Stimulated activated naive B cell treated with anti-CD40 and anti-IgM and Interleukin-4, amounts not matched to agents 10 μg/mL and 1 μg/mL and 100 μg/mL, for 72 hours (primary cell): ENCODE measurements at regions not wholly inside any gene's neighbourhood (a gene's known extent, or its start where the extent isn't known, plus 50 kb on each side); places are given as distances from the start of the nearest gene placed in this dataset.

Experiments used
- ATAC-seq, 2 donors: fragments of 150-1000 bp; cut with Tn5 transposase; replicated peaks; 2 replicates each; pipeline ENCODE4 v1.10.0; 2021; ENCODE audit warnings: moderate library complexity in 1 of 2
- DNase-seq: peaks from one replicate; pipeline ENCODE4 v3.0.0; 2021
- H3K27ac Mint-ChIP-seq: one replicate; pipeline ENCODE4 v1.8.0; 2022; ENCODE audit warnings: mild to moderate bottlenecking, mixed read lengths
- H3K27me3 Mint-ChIP-seq, 2 donors: one replicate each; pipeline ENCODE4 v1.8.0; 2022; ENCODE audit warnings: mixed read lengths in 2 of 2
- H3K36me3 Mint-ChIP-seq, 2 donors: one replicate each; pipeline ENCODE4 v1.8.0; 2022; ENCODE audit warnings: mixed read lengths in 2 of 2, mild to moderate bottlenecking in 1 of 2
- H3K4me1 Mint-ChIP-seq, 2 donors: one replicate each; pipeline ENCODE4 v1.8.0; 2022; ENCODE audit warnings: mixed read lengths in 2 of 2, mild to moderate bottlenecking in 1 of 2
- H3K4me3 Mint-ChIP-seq, 2 donors: one replicate each; pipeline ENCODE4 v1.8.0; 2022; ENCODE audit warnings: mild to moderate bottlenecking in 2 of 2, mixed read lengths in 2 of 2, moderate library complexity in 1 of 2
- H3K9me3 Mint-ChIP-seq, 2 donors: one replicate each; pipeline ENCODE4 v1.8.0; 2022; ENCODE audit warnings: mixed read lengths in 2 of 2, mild to moderate bottlenecking in 1 of 2

DNA sequence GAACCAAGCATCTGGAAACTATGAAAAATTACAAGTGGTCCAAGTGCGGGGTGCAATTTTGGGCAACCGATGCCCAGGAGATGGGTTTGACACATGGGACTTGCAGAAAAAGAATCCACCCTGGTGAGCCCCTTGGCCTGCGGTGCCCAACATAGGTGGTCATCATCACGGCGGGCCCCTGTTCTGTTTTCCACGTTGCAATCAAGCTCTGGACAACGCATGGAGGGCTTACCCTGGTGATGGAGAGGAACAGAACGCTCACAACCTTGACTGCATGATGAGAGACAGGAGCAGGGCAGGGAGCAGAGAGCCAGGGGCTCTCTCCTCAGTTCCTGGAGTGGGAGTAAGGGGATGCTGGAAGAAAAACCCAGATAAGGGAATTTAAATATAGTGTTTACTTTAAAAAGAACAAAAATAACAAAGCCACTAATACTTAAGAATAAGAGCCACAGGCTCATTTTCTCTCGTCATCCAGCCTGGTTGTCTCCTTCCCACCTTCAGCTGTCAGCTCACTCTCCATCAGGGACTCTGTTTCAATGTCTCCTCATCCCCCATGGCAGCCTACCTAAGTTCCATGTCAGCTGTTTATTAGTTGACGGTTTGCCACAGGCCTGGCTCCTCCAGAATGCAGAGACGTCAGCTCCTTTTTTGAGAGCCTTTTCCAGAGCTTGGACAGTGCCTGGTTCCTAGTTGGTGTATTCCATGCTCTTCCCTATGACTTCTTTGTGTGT is 172.1 kb downstream of the GADD45G start:
- ATAC-seq, result no peak
- Mint-ChIP-seq H3K9me3 (no peaks in the 10 kb centered on the region), H3K4me1 (peaks cover 13 to 16% of the 10 kb centered on the region in 2 donors), H3K27me3 (peaks cover 0 to 4% of the 10 kb centered on the region in 2 donors), H3K4me3 (no peak overlapping the region), H3K27ac (no peak overlapping the region), H3K36me3 (no peaks in the 10 kb centered on the region)
- no peak for DNase-seq

DNA sequence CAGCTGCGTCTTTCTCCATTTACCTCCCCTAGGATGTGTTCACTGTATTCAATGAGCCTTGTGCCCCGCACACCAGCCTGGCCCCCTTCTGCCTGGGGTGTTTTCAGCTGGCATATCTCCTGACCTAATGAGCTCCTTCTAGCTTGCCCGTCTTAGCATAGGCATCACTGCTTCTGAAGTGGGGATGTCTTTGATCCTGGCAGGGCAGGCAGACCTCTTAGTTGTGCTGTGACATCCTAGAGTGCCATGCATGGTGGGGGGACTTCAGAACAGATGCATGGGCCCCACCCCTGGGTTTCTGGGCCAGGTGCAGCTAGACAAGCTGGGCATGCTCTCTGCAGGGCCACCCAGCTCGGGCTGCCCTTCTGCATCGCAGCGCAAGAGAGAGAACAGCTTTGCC is 172.7 kb downstream of the GADD45G start:
- Mint-ChIP-seq H3K4me1 (peaks cover 19 to 22% of the 10 kb centered on the region in 2 donors), H3K27me3 (peaks cover 0 to 4% of the 10 kb centered on the region in 2 donors), H3K27ac (no peak overlapping the region), H3K4me3 (no peak overlapping the region), H3K36me3 (no peaks in the 10 kb centered on the region), H3K9me3 (no peaks in the 10 kb centered on the region)
- ATAC-seq (no peak), DNase-seq (no peak)

DNA sequence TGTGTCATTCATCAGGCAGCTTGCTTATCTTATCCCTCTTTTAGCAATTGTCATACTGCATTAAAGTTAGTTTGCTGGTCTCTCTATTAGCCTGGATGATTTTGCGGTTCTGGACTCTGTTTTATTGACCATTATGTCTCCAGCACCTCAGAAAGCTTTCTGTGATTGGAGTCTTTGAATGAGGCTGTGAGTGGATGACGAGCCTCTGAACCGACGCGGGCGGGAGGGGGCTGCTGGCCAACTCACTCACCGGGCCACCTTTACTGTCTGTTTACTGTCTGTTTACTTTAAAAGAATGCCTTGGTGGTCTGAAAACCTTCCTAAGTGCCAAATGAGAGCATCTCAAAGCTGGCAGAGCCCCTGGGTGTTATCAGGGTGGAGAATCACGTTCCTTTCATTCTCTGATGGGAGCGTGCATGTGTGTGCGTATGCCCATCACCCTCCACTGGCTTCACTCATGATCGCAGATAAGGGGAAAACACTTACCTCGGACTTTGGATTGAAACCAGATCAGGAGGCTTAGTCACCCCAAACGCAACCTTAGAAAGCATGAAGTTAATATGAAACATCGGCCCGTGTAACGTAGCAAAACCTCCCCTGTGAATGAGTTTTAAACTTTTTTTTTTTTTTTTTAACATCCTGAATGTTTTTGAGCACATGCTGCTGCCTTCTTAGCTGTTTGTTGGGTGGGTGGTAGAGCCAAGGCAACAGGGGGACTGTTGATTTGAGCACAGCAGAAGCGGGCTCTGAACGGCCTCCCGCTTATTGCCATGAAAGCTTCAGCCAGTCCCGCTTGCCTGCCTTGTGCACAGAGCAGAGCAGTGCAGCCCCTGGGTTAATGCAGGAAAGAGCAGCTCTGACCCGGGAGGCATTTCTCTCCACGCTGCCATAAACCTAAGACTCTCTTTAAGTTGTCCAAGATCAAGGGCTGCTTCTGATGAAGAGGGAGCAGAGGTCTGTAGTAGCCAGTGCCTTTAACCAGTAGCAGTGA is 173.6 kb downstream of the GADD45G start:
- no peaks in the 10 kb centered on the region for H3K36me3 Mint-ChIP-seq
- no peak overlapping the region for H3K4me3 Mint-ChIP-seq
- H3K9me3 Mint-ChIP-seq, result no peaks in the 10 kb centered on the region
- peak overlapping the region; percentile 42 for H3K27ac Mint-ChIP-seq
- ATAC-seq (no peak), DNase-seq (no peak)
- H3K4me1 Mint-ChIP-seq, result peaks cover 21 to 23% of the 10 kb centered on the region in 2 donors
- H3K27me3 Mint-ChIP-seq, result peaks cover 0 to 4% of the 10 kb centered on the region in 2 donors

GRCh38 chr9:89779405-89780203 is 174.8 kb downstream of the GADD45G start:
- ATAC-seq (no peak), DNase-seq (no peak)
- Mint-ChIP-seq H3K36me3 (no peaks in the 10 kb centered on the region), H3K27me3 (peaks cover 0 to 4% of the 10 kb centered on the region in 2 donors), H3K4me1 (peaks cover 21 to 23% of the 10 kb centered on the region in 2 donors), H3K4me3 (no peak overlapping the region), H3K9me3 (no peaks in the 10 kb centered on the region), H3K27ac (no peak overlapping the region)

DNA sequence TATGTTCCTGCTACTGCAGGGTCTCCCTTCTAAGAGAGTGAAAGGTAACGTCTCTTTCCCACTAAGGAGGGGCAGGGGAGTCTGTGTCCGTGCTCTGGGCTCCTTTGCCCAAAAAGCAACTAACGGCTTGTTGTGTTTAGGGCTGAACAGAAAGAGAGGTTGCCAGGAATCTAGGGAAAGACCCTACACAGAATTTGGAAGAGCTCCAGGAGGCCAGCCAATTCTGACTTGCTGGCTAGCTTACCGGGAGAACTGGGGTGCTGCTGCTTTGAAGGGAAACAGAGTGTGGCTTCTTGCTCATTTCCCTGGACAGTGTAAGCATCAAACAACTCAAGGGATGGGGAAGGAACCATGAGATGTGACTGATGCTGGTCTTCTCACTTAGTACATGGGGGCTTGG is 176.1 kb downstream of the GADD45G start:
- Mint-ChIP-seq H3K27ac (peak overlapping the region; percentile 88), H3K4me1 (peaks cover 21 to 24% of the 10 kb centered on the region in 2 donors), H3K27me3 (peaks cover 0 to 4% of the 10 kb centered on the region in 2 donors), H3K36me3 (no peaks in the 10 kb centered on the region), H3K4me3 (no peak overlapping the region), H3K9me3 (no peaks in the 10 kb centered on the region)
- no peak for ATAC-seq
- no peak for DNase-seq

DNA sequence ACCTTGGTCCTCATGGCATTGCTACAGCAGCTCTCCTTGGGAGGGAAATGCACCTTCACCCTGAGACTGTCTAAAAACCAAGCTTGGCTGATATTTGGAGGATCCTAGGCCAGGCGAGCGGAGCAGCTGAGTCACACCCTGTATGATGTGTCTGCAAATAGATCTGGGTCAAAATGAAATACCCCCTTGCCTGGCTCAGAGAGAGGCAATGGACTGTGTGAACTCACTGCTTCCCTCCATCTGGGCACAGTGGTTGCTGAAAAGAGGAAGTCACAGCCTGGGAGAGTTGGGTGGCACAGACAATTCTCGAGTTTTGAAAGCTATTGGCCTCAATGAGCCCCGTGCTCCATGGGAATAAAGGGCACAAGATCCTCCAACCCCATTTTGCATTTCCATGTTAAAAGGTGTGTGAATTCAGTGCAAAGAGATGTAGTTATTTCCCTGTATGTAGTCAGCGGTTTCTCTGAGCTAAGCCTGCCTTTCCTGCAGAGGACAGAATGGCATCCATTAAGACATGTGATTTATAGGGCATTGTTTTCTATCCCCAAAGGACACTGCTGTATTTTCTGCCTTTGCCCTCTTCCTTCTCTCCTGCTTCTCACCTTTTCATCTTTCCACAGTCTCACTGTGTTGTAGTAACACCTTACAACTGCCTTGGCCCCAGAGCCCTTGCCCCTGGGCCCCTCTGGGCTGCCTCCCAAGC is 177.2 kb downstream of the GADD45G start:
- peak; percentile 100 for ATAC-seq
- DNase-seq, result peak; percentile 79
- H3K4me1 Mint-ChIP-seq, result peaks cover 26 to 31% of the 10 kb centered on the region in 2 donors
- H3K27me3 Mint-ChIP-seq, result peaks cover 0 to 4% of the 10 kb centered on the region in 2 donors
- peak overlapping the region; percentile 43 to 44 for H3K4me3 Mint-ChIP-seq
- H3K27ac Mint-ChIP-seq, result peak overlapping the region; percentile 88
- no peaks in the 10 kb centered on the region for H3K9me3 Mint-ChIP-seq
- H3K36me3 Mint-ChIP-seq, result no peaks in the 10 kb centered on the region

DNA sequence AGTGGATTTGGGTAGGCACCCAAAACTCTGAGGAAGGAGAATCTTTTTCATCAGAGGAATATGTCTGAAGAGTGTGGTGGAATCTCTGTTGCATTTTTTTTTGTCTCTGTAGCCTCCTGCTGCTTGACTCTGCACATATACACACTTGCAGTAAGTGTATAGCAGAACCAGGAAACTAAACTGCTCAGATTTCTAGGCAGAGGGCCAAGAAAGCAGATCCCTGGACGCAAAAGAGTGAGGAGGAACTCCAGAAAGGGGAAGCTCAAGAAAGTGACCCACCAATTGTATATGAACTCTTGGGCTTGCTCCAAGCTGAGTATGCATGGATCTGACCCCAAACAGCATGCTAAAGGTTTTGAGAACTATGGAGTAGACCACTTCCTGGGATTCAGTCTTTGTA is 181.8 kb downstream of the GADD45G start:
- H3K9me3 Mint-ChIP-seq, result no peaks in the 10 kb centered on the region
- ATAC-seq (no peak), DNase-seq (no peak)
- no peak overlapping the region for H3K27ac Mint-ChIP-seq
- peaks cover 17 to 37% of the 10 kb centered on the region in 2 donors for H3K4me1 Mint-ChIP-seq
- H3K4me3 Mint-ChIP-seq, result no peak overlapping the region
- no peaks in the 10 kb centered on the region for H3K27me3 Mint-ChIP-seq
- H3K36me3 Mint-ChIP-seq, result no peaks in the 10 kb centered on the region

DNA sequence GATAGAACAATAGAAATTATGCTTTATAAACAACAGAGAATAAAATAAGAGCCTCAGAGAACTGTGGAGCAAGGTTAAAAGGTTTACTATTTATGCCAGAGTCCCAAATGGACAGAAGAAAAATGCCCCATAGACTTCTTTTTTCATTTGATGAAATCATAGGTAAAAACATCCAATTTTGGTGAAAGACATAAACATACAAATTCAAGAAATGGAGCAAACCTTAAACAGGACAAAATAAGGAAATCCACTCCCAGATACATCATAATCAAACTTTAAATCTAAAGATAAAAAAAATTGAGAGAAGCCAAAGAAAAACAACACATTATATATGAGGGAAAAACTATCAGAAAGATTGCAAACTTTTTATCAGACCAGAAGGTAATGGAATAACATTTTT is 182.8 kb downstream of the GADD45G start:
- Mint-ChIP-seq H3K9me3 (no peaks in the 10 kb centered on the region), H3K4me1 (peaks cover 7 to 27% of the 10 kb centered on the region in 2 donors), H3K27ac (no peak overlapping the region), H3K4me3 (no peak overlapping the region), H3K27me3 (no peaks in the 10 kb centered on the region), H3K36me3 (no peaks in the 10 kb centered on the region)
- no peak for ATAC-seq
- DNase-seq, result no peak

DNA sequence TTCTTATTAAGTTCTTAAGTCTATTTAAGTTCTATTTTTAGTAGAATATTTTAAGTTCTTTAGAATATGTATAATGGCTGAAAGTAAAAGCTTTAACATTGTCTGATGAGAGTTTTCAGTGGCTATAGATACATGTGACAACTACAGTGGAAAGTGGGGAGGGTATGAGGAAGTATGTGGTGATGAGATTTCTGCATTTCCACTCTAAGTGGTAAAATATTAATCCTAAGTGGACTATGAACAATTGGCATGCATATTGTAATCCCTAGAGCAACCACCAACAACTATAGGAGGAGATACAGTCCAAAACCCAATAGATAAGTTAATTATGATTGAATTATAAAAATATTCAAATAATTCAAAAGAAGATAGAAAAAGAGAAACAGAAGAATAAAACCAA is 183.6 kb downstream of the GADD45G start:
- peaks cover 7 to 25% of the 10 kb centered on the region in 2 donors for H3K4me1 Mint-ChIP-seq
- no peak overlapping the region for H3K27ac Mint-ChIP-seq
- H3K4me3 Mint-ChIP-seq, result no peak overlapping the region
- no peaks in the 10 kb centered on the region for H3K9me3 Mint-ChIP-seq
- no peaks in the 10 kb centered on the region for H3K27me3 Mint-ChIP-seq
- DNase-seq (no peak), ATAC-seq (peak in 1 of 2 donors; percentile 48)
- no peaks in the 10 kb centered on the region for H3K36me3 Mint-ChIP-seq

- Mint-ChIP-seq H3K9me3 (no peaks in the 10 kb centered on the region), H3K4me3 (no peak overlapping the region), H3K27ac (no peak overlapping the region), H3K27me3 (no peaks in the 10 kb centered on the region), H3K36me3 (no peaks in the 10 kb centered on the region), H3K4me1 (peaks cover 7 to 25% of the 10 kb centered on the region in 2 donors)
- DNase-seq (no peak), ATAC-seq (no peak)
These were observed 185.2 kb downstream of the GADD45G start for GRCh38 chr9:89789922-89790510.

DNA sequence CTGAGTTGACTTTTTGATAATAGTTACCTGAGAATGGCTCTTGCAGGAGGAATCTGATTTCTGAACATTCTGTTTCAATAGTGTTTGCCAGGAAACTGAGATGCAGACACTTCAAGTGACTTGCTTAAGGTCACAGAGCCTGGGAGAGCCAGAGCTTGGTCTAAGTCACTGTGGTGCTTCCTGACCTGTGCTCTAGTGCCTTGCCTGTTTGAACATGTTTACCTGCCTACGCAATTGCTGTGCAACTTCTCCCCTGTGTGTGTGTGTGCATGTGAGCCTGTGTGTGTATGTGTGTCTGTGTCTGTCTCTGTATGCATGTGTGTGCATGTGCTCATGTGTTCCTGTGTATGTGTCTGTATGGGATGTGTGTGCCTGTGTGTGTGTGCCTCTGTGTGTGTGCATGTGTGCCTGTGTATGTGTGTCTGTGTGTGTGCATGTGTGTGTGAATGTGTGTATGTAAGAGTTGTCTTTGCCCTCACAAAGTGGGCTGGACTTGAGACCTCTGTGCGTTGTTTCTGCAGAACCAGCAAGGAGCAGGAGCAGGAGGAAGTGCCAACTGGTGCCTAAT is 185.8 kb downstream of the GADD45G start:
- Mint-ChIP-seq H3K36me3 (no peaks in the 10 kb centered on the region), H3K4me1 (peaks cover 7 to 25% of the 10 kb centered on the region in 2 donors), H3K9me3 (no peaks in the 10 kb centered on the region), H3K27me3 (no peaks in the 10 kb centered on the region), H3K4me3 (no peak overlapping the region), H3K27ac (no peak overlapping the region)
- DNase-seq (no peak), ATAC-seq (no peak)

DNA sequence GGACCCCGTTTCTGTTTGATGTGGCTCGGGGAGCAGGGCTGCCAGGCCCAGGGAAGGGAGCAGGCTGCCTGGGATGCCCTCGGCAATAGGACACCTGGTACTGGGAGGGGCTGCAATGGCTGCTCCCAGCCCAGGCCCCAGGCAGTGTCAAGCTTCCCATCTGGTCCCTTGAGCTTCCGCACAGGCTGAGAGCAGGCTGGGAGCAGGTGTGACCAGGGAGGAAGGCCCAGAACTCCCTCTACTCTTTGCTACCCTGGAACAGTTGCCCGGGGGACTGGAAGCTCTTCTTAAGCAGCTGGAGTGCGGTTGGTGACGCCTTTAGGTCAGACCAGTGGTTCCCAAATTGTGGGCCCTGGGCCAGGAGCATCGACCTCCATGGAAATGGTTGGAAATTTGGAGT is 186.9 kb downstream of the GADD45G start:
- no peak for ATAC-seq
- Mint-ChIP-seq H3K4me3 (no peak overlapping the region), H3K27ac (no peak overlapping the region), H3K36me3 (no peaks in the 10 kb centered on the region), H3K27me3 (no peaks in the 10 kb centered on the region), H3K9me3 (no peaks in the 10 kb centered on the region), H3K4me1 (peaks cover 3 to 18% of the 10 kb centered on the region in 2 donors)
- no peak for DNase-seq
